Right atrium auricular region (tissue), 2 donors: ENCODE measurements at regions not wholly inside any gene's neighbourhood (a gene's known extent, or its start where the extent isn't known, plus 50 kb on each side); places are given as distances from the start of the nearest gene placed in this dataset.

Source experiments
- DNase-seq: peaks from one replicate; pipeline ENCODE4 v3.0.0-alpha.2; 2019; ENCODE audit warnings: low spot score
- H3K27ac ChIP-seq, 2 donors: fragments of 200-600 bp; sonication (generic); 1 replicate in 1 of 2; 2 replicates in 1 of 2; pipeline ENCODE4 v1.5.1; 2016 to 2019
- H3K27me3 ChIP-seq, 2 donors: fragments of 200-600 bp; sonication (generic); one replicate each; pipeline versions ENCODE4 v1.5.1 to v1.6.0; 2017 to 2019
- H3K36me3 ChIP-seq: fragments of 200-600 bp; sonication (generic); one replicate; pipeline ENCODE4 v1.5.1; 2016
- H3K4me1 ChIP-seq, 2 donors: fragments of 200-600 bp; sonication (generic); one replicate each; pipeline versions ENCODE4 v1.5.1 to v1.6.0; 2017 to 2019
- H3K4me3 ChIP-seq, 2 donors: fragments of 200-600 bp; sonication (generic); 1 replicate in 1 of 2; 2 replicates in 1 of 2; pipeline ENCODE4 v1.5.1; 2017 to 2019; ENCODE audit warnings: mild to moderate bottlenecking in 1 of 2, moderate library complexity in 1 of 2
- H3K9me3 ChIP-seq, 2 donors: fragments of 200-600 bp; sonication (generic); one replicate each; pipeline ENCODE4 v1.5.1; 2019
- CTCF ChIP-seq, 2 donors: fragments of 200-600 bp; sonication (generic); IDR thresholded peaks; one replicate each; pipeline ENCODE4 v1.5.1; 2019; ENCODE audit warnings: antibody characterized with exemption in 2 of 2

DNA sequence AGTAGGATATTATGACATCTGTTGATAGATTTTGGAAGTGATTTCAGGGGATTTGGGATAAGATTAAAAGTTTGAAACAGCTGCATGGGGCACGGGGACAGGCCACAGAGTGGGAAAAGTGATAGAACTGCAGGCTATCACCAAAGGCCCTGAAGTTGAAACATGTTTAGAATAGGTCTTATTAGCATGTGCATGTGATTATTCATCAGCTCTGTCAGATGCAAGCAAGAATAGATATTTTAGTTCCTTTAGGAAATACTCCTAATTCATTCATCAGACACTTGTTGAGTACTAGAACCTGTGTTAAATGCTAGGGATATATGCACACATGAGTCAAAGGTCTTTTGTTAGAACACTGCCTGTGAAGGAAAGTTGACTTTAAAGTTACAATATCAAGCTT lies 261.2 kb upstream of the MAN1A1 start:
- Histone ChIP-seq H3K9me3 (no peaks in the 10 kb centered on the region), H3K36me3 (no peaks in the 10 kb centered on the region), H3K27me3 (no peaks in the 10 kb centered on the region), H3K4me1 (no peaks in the 10 kb centered on the region), H3K27ac (no peak overlapping the region), H3K4me3 (no peak overlapping the region)
- no peak for TF ChIP-seq CTCF (IDR thresholded peaks at IDR 0.05)
- no peak for DNase-seq

DNA sequence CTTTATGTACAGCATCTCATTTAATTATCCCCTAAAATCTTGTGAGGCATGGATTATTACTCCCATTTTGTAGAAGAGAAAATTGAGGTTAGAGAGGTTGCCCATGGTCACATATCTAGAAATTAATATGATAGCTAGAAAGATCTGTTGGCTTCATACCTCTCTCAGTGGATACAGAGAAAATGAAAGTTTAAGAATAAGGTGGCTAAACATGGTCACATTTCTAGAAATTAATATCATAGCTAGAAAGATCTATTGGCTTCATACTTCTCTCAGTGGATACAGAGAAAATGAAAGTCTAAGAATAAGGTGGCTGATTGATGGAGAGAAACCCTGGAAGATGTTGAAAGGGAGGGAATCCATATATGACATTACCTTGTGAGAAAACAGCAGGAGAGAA lies 260.7 kb upstream of the MAN1A1 start:
- Histone ChIP-seq H3K27me3 (no peaks in the 10 kb centered on the region), H3K27ac (no peak overlapping the region), H3K36me3 (no peaks in the 10 kb centered on the region), H3K4me3 (no peak overlapping the region), H3K9me3 (no peaks in the 10 kb centered on the region), H3K4me1 (no peaks in the 10 kb centered on the region)
- no peak for DNase-seq
- TF ChIP-seq CTCF (IDR thresholded peaks at IDR 0.05): no peak

DNA sequence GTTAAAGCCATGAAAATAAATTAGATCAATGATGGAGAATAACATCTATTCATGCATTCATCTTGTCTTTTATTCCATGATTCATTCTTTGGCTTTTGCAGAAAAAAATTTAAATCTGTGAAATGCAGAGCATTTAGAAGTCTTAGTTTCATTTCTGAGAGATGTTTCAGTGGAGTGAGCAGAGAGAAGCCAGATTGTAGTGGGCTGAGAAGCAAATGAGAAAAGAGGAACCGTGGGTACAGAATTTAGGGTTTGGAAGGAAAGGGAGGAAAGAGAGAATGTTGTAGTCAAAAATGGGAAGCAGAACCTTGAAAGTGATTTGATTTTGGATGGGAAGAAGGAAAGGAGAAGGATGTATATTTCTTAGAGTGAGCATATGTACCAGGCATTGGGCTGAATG lies 260.3 kb upstream of the MAN1A1 start:
- H3K4me1 ChIP-seq: no peaks in the 10 kb centered on the region
- no peak overlapping the region for H3K27ac ChIP-seq
- DNase-seq: no peak
- no peaks in the 10 kb centered on the region for H3K9me3 ChIP-seq
- no peak for TF ChIP-seq CTCF (IDR thresholded peaks at IDR 0.05)
- no peaks in the 10 kb centered on the region for H3K36me3 ChIP-seq
- no peak overlapping the region for H3K4me3 ChIP-seq
- no peaks in the 10 kb centered on the region for H3K27me3 ChIP-seq

DNA sequence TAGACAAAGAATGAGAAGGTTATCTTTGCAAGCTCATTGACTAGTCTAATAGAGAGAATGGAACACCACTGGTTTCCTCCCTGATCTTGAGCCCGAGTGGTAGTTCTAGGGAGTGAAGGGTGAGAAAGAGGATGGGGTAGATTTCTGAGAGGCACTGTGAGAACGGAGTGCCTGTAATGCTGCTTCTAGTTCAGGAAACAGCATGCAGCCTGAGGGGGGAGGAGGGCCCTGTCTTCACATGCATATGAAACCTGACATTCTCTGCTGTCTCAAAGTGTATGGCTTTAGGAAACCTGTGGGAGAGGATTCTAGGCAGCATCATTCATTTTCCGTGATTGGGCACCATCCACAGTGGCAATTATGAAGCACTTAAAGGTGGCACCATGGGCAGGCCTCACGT lies 259.4 kb upstream of the MAN1A1 start:
- Histone ChIP-seq H3K27me3 (no peaks in the 10 kb centered on the region), H3K4me1 (no peaks in the 10 kb centered on the region), H3K9me3 (no peaks in the 10 kb centered on the region), H3K4me3 (no peak overlapping the region), H3K36me3 (no peaks in the 10 kb centered on the region), H3K27ac (no peak overlapping the region)
- DNase-seq: no peak
- no peak for TF ChIP-seq CTCF (IDR thresholded peaks at IDR 0.05)

DNA sequence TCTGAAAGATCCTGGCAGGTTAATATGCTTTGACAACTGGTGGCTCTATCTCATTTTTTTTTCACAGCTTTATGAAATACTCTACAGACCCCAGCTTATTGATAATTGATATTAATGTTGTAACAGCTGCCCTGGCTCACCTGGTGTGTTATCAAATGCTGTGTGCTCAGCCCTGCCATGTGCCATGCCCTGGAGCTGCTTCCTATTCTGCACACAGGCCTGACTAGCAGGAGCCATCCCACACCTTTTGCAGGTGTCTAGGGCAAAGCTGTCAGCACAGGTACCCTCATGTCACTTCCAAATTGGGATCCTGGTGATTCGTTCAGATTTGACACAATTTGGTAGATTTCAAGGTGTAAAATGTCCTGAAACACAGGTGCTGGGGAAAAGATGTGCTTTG lies 254.6 kb upstream of the MAN1A1 start:
- Histone ChIP-seq H3K27me3 (no peaks in the 10 kb centered on the region), H3K27ac (no peak overlapping the region), H3K4me1 (no peaks in the 10 kb centered on the region), H3K4me3 (no peak overlapping the region), H3K36me3 (no peaks in the 10 kb centered on the region), H3K9me3 (no peaks in the 10 kb centered on the region)
- TF ChIP-seq CTCF (IDR thresholded peaks at IDR 0.05): no peak
- no peak for DNase-seq

DNA sequence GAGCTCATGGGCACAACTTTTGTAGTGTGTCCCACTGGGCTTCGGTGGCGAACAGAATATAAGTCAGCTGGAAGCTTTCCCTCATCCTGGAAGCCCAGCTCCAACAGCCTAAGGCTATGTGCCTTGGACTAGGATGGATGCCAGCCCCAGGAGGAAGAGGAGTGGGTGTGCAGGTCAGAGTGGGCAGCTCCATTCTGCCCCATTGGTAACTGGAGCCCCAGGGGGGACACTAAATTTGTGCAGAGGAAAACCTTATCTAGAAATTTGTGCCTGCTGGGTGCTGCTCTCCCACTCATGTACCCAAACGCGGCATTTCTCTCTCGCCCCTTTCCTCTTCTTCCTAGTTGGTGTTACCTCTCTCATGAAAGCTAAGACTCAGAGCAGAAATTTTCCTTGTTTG lies 253.9 kb upstream of the MAN1A1 start:
- TF ChIP-seq CTCF (IDR thresholded peaks at IDR 0.05): no peak
- no peaks in the 10 kb centered on the region for H3K36me3 ChIP-seq
- no peaks in the 10 kb centered on the region for H3K9me3 ChIP-seq
- H3K4me1 ChIP-seq: no peaks in the 10 kb centered on the region
- H3K27me3 ChIP-seq: no peaks in the 10 kb centered on the region
- DNase-seq: no peak
- H3K27ac ChIP-seq: no peak overlapping the region
- H3K4me3 ChIP-seq: no peak overlapping the region
